ENCODE measurements at regions not wholly inside any gene's neighbourhood (a gene's known extent, or its start where the extent isn't known, plus 50 kb on each side); places are given as distances from the start of the nearest gene placed in this dataset.

GRCh38 chr12:73506611-73507010 is 1031.0 kb upstream of the ATXN7L3B start:
- DNase-seq = no peak
- TF ChIP-seq CTCF (IDR thresholded peaks at IDR 0.05; ENCODE audit: low read depth, low read length, missing control alignments) = no peak
- no peak overlapping the region for H3K27ac ChIP-seq
- no peaks in the 10 kb centered on the region for H3K36me3 ChIP-seq (replicated peaks)
- in situ Hi-C loops (cut with HindIII; ENCODE audit: low pct_ligation_motif_present, low sequenced_read_pairs) = no loop called here
- H3K27me3 ChIP-seq (replicated peaks) = no peaks in the 10 kb centered on the region
- no peak overlapping the region for H3K4me3 ChIP-seq (ENCODE audit: low read depth, low read length)

- Histone ChIP-seq H3K27me3 (replicated peaks) (no peaks in the 10 kb centered on the region), H3K27ac (no peak overlapping the region), H3K4me3 (ENCODE audit: low read depth, low read length) (no peak overlapping the region), H3K36me3 (replicated peaks) (no peaks in the 10 kb centered on the region)
- peak; percentile 28 for TF ChIP-seq CTCF (IDR thresholded peaks at IDR 0.05; ENCODE audit: low read depth, low read length, missing control alignments)
- in situ Hi-C loops (cut with HindIII; ENCODE audit: low pct_ligation_motif_present, low sequenced_read_pairs) = no loop called here
- DNase-seq = no peak
Measured at GRCh38 chr12:73514672-73515071, 1023.0 kb upstream of the ATXN7L3B start.

- no peak overlapping the region for H3K27ac ChIP-seq
- no peaks in the 10 kb centered on the region for H3K27me3 ChIP-seq (replicated peaks)
- no peak for DNase-seq
- H3K4me3 ChIP-seq (ENCODE audit: low read depth, low read length) = no peak overlapping the region
- H3K36me3 ChIP-seq (replicated peaks) = no peaks in the 10 kb centered on the region
- no peak for TF ChIP-seq CTCF (IDR thresholded peaks at IDR 0.05; ENCODE audit: low read depth, low read length, missing control alignments)
- in situ Hi-C loops (cut with HindIII; ENCODE audit: low pct_ligation_motif_present, low sequenced_read_pairs) = no loop called here
Measured at GRCh38 chr12:73517859-73518258, 1019.8 kb upstream of the ATXN7L3B start.

GRCh38 chr12:73529231-73529630 is 1008.4 kb upstream of the ATXN7L3B start:
- in situ Hi-C loops (cut with HindIII; ENCODE audit: low pct_ligation_motif_present, low sequenced_read_pairs) = no loop called here
- Histone ChIP-seq H3K27ac (no peak overlapping the region), H3K36me3 (replicated peaks) (no peaks in the 10 kb centered on the region), H3K27me3 (replicated peaks) (no peaks in the 10 kb centered on the region), H3K4me3 (ENCODE audit: low read depth, low read length) (no peak overlapping the region)
- TF ChIP-seq CTCF (IDR thresholded peaks at IDR 0.05; ENCODE audit: low read depth, low read length, missing control alignments) = no peak
- DNase-seq = no peak

GRCh38 chr12:73529954-73530353 is 1007.7 kb upstream of the ATXN7L3B start:
- Histone ChIP-seq H3K36me3 (replicated peaks) (no peaks in the 10 kb centered on the region), H3K27ac (no peak overlapping the region), H3K27me3 (replicated peaks) (no peaks in the 10 kb centered on the region), H3K4me3 (ENCODE audit: low read depth, low read length) (no peak overlapping the region)
- DNase-seq = no peak
- in situ Hi-C loops (cut with HindIII; ENCODE audit: low pct_ligation_motif_present, low sequenced_read_pairs) = no loop called here
- no peak for TF ChIP-seq CTCF (IDR thresholded peaks at IDR 0.05; ENCODE audit: low read depth, low read length, missing control alignments)

- in situ Hi-C loops (cut with HindIII; ENCODE audit: low pct_ligation_motif_present, low sequenced_read_pairs) = no loop called here
- TF ChIP-seq CTCF (IDR thresholded peaks at IDR 0.05; ENCODE audit: low read depth, low read length, missing control alignments) = no peak
- no peak overlapping the region for H3K27ac ChIP-seq
- no peaks in the 10 kb centered on the region for H3K27me3 ChIP-seq (replicated peaks)
- no peaks in the 10 kb centered on the region for H3K36me3 ChIP-seq (replicated peaks)
- no peak overlapping the region for H3K4me3 ChIP-seq (ENCODE audit: low read depth, low read length)
- DNase-seq = no peak
Measured at GRCh38 chr12:73531752-73532151, 1005.9 kb upstream of the ATXN7L3B start.

Data from brain microvascular endothelial cell (primary cell).